OCI-LY7 (cell line): ENCODE measurements at regions not wholly inside any gene's neighbourhood (a gene's known extent, or its start where the extent isn't known, plus 50 kb on each side); places are given as distances from the start of the nearest gene placed in this dataset.

Experiments used
- BruUV-seq: library from RNA; stranded (reverse); fragments of 400-500 nt; replicated peaks from 2 replicates; lab custom pipeline; 2021; lab: Mats Ljungman, UMichigan
- CTCF ChIA-PET: fragments of 300-600 bp; sonication (Branson Sonifier 250); formaldehyde crosslinking; loops from one replicate; lab custom pipeline; 2022; ENCODE audit warnings: antibody characterized with exemption; ENCODE audit not compliant: unreplicated experiment; lab: Charles Lee
- POLR2A ChIA-PET: fragments of 300-600 bp; sonication (Branson Sonifier 250); formaldehyde crosslinking; loops from one replicate; lab custom pipeline; 2022; ENCODE audit warnings: antibody characterized with exemption; lab: Charles Lee
- DNase-seq: peaks from one replicate; pipeline ENCODE4 v3.0.0-alpha.2; 2015; ENCODE audit warnings: low spot score
- H2AFZ ChIP-seq: fragments of 200-600 bp; sonication (generic), shearing (Covaris generic); 2 replicates; pipeline ENCODE4 v1.6.1; 2014; ENCODE audit warnings: mild to moderate bottlenecking, antibody characterized with exemption, low read length, moderate library complexity
- H3K27ac ChIP-seq: fragments of 200-600 bp; sonication (generic); 2 replicates; pipeline ENCODE4 v1.5.1; 2014; ENCODE audit warnings: mixed run types, low read depth, mild to moderate bottlenecking, moderate library complexity, low read length, inconsistent platforms; ENCODE audit not compliant: poor library complexity, severe bottlenecking
- H3K36me3 ChIP-seq: fragments of 200-600 bp; sonication (generic); 2 replicates; pipeline ENCODE4 v1.6.1; 2014; ENCODE audit warnings: mild to moderate bottlenecking, antibody characterized with exemption, low read length, moderate library complexity, mixed read lengths; ENCODE audit not compliant: insufficient read depth
- H3K4me1 ChIP-seq: fragments of 200-600 bp; sonication (generic); 2 replicates; pipeline ENCODE4 v1.5.1; 2014; ENCODE audit warnings: mild to moderate bottlenecking, low read length; ENCODE audit not compliant: insufficient read depth, poor library complexity, severe bottlenecking
- H3K4me2 ChIP-seq: fragments of 200-600 bp; sonication (generic); 2 replicates; pipeline ENCODE4 v1.6.1; 2014; ENCODE audit warnings: mild to moderate bottlenecking, low read length
- H3K4me3 ChIP-seq: fragments of 200-600 bp; sonication (generic); 2 replicates; pipeline ENCODE4 v1.5.1; 2014; ENCODE audit warnings: mild to moderate bottlenecking, low read depth, low read length; ENCODE audit not compliant: poor library complexity, severe bottlenecking
- H3K79me2 ChIP-seq: fragments of 200-600 bp; sonication (generic); 2 replicates; pipeline ENCODE4 v1.6.1; 2016; ENCODE audit warnings: low read depth, mild to moderate bottlenecking, low read length, moderate library complexity, mixed read lengths; ENCODE audit not compliant: insufficient read depth
- H3K9me2 ChIP-seq: fragments of 200-600 bp; sonication (generic); 2 replicates; pipeline ENCODE4 v1.6.1; 2016; ENCODE audit warnings: mild to moderate bottlenecking, low read length, mixed read lengths; ENCODE audit not compliant: insufficient read depth
- H3K9me3 ChIP-seq: fragments of 200-600 bp; sonication (generic); 2 replicates; pipeline ENCODE4 v1.6.1; 2014; ENCODE audit warnings: mild to moderate bottlenecking, mixed run types, low read length, mixed read lengths
- H4K20me1 ChIP-seq: fragments of 200-600 bp; sonication (generic); 2 replicates; pipeline ENCODE4 v1.6.1; 2014; ENCODE audit warnings: mild to moderate bottlenecking, antibody characterized with exemption, low read length, moderate library complexity, mixed read lengths; ENCODE audit not compliant: insufficient read depth
- EZH2phosphoT487 ChIP-seq: fragments of 200-600 bp; sonication (generic); IDR thresholded peaks from 2 replicates; pipeline ENCODE4 v1.6.1; 2018; ENCODE audit warnings: low read depth, borderline replicate concordance, mild to moderate bottlenecking, mixed run types, antibody characterized with exemption, low read length, moderate library complexity, mixed read lengths
- intact Hi-C: fragments of 100-400 bp; cut with micrococcal nuclease; formaldehyde crosslinking; loops from one replicate; pipeline ENCODE4 v1.10.0; 2022; ENCODE audit not compliant: unreplicated experiment
- TF ChIP-seq, protein P1 (sequence below): fragments of 200-600 bp; sonication (generic); conservative IDR thresholded peaks from 2 replicates; pipeline ENCODE4 v1.5.1; 2014; ENCODE audit warnings: mild to moderate bottlenecking, antibody characterized with exemption, low read length, moderate library complexity, mixed read lengths

- ChIA-PET POLR2A (interaction anchor here (0.6 kb wide), 1 partner anchor 121 kb away, joined by 3 read pairs; no protein-coding TSS in a partner anchor), CTCF (no interaction called here)
- Histone ChIP-seq H3K79me2 (no peaks in the 10 kb centered on the region), H3K9me3 (no peaks in the 10 kb centered on the region), H3K4me2 (no peak overlapping the region), H3K4me1 (peaks cover 39% of the 10 kb centered on the region), H4K20me1 (no peaks in the 10 kb centered on the region), H3K9me2 (no peaks in the 10 kb centered on the region), H2AFZ (no peak overlapping the region), H3K27ac (no peak overlapping the region), H3K36me3 (no peaks in the 10 kb centered on the region), H3K4me3 (no peak overlapping the region)
- BruUV-seq, result no TSS peak
- intact Hi-C loops, result loop anchor here (2.0 kb wide), 1 partner anchor 111 kb away; no protein-coding TSS in a partner anchor
- TF ChIP-seq, protein P1, sequence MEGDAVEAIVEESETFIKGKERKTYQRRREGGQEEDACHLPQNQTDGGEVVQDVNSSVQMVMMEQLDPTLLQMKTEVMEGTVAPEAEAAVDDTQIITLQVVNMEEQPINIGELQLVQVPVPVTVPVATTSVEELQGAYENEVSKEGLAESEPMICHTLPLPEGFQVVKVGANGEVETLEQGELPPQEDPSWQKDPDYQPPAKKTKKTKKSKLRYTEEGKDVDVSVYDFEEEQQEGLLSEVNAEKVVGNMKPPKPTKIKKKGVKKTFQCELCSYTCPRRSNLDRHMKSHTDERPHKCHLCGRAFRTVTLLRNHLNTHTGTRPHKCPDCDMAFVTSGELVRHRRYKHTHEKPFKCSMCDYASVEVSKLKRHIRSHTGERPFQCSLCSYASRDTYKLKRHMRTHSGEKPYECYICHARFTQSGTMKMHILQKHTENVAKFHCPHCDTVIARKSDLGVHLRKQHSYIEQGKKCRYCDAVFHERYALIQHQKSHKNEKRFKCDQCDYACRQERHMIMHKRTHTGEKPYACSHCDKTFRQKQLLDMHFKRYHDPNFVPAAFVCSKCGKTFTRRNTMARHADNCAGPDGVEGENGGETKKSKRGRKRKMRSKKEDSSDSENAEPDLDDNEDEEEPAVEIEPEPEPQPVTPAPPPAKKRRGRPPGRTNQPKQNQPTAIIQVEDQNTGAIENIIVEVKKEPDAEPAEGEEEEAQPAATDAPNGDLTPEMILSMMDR, result peak; percentile 48; the same call in 1 of the 2 replicates
- no peak for TF ChIP-seq EZH2phosphoT487
- peak; percentile 52 for DNase-seq
Measured at GRCh38 chrY:15468091-15468490, 943.8 kb downstream of the NLGN4Y start.

GRCh38 chrY:15471371-15471770, 947.0 kb downstream of the NLGN4Y start:
- Histone ChIP-seq H3K9me2 (no peaks in the 10 kb centered on the region), H4K20me1 (no peaks in the 10 kb centered on the region), H3K4me3 (no peak overlapping the region), H3K27ac (no peak overlapping the region), H3K36me3 (no peaks in the 10 kb centered on the region), H2AFZ (no peak overlapping the region), H3K9me3 (no peaks in the 10 kb centered on the region), H3K79me2 (no peaks in the 10 kb centered on the region), H3K4me2 (no peak overlapping the region), H3K4me1 (peaks cover 22% of the 10 kb centered on the region)
- no peak for DNase-seq
- POLR2A ChIA-PET, result no interaction called here
- CTCF ChIA-PET, result no interaction called here
- TF ChIP-seq, protein P1, result no peak
- no peak for TF ChIP-seq EZH2phosphoT487
- intact Hi-C loops, result no loop called here
- BruUV-seq, result no TSS peak

- POLR2A ChIA-PET, result interaction anchor here (1.0 kb wide), 1 partner anchor 14 kb away, joined by 3 read pairs; no protein-coding TSS in a partner anchor
- Histone ChIP-seq H3K27ac (no peak overlapping the region), H2AFZ (no peak overlapping the region), H3K79me2 (no peaks in the 10 kb centered on the region), H3K9me2 (no peaks in the 10 kb centered on the region), H4K20me1 (no peaks in the 10 kb centered on the region), H3K9me3 (no peaks in the 10 kb centered on the region), H3K4me3 (no peak overlapping the region), H3K4me2 (no peak overlapping the region), H3K36me3 (no peaks in the 10 kb centered on the region), H3K4me1 (no peaks in the 10 kb centered on the region)
- no peak for DNase-seq
- CTCF ChIA-PET, result no interaction called here
- BruUV-seq, result no TSS peak
- TF ChIP-seq EZH2phosphoT487, result no peak
- TF ChIP-seq, protein P1, result no peak
- intact Hi-C loops, result no loop called here
Measured at GRCh38 chrY:15478348-15478963, 954.1 kb downstream of the NLGN4Y start.
